ENCODE measurements at regions not wholly inside any gene's neighbourhood (a gene's known extent, or its start where the extent isn't known, plus 50 kb on each side); places are given as distances from the start of the nearest gene placed in this dataset.

DNA sequence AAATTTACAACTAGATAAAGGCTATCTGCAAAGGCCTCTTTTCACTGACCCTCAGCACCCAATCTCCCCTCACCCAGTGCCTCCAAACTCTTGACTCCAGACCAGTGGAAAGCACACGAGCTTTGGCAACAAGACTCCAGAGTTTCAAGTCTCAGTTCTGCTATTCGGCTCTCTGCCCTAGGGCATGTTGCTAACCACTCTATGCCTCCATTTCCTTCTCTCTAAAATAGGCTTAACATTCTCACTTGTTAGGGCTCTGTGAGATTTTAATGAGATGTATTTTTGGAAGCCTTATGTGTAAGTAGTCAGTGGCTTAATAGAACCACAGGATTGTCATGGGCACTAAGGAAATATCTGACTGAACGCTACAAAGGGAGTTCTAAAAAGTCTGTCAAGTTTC lies 116.5 kb upstream of the IQCM start:
- Histone ChIP-seq H3K9me2 (replicated peaks; ENCODE audit: low read depth, low read length) (peaks cover 6% of the 10 kb centered on the region; the same call in 1 of the 2 replicates), H3K79me2 (ENCODE audit: insufficient read depth, low read length) (no peaks in the 10 kb centered on the region), H3K27me3 (ENCODE audit: insufficient read depth, low read length, poor library complexity, severe bottlenecking) (no peaks in the 10 kb centered on the region), H3K4me3 (ENCODE audit: low read length, poor library complexity, severe bottlenecking) (no peak overlapping the region), H3K4me1 (ENCODE audit: insufficient read depth, low read length, poor library complexity, severe bottlenecking) (no peaks in the 10 kb centered on the region), H3K36me3 (ENCODE audit: insufficient read depth, low read length) (no peaks in the 10 kb centered on the region), H2AFZ (ENCODE audit: low read length) (no peak overlapping the region), H3F3A (ENCODE audit: low read depth) (no peaks in the 10 kb centered on the region), H3K4me2 (ENCODE audit: low read depth, low read length, poor library complexity, severe bottlenecking) (no peak overlapping the region), H4K20me1 (ENCODE audit: insufficient read depth, low read length, poor library complexity, severe bottlenecking) (no peaks in the 10 kb centered on the region), H3K9me3 (ENCODE audit: insufficient read depth, low read depth, low read length) (no peaks in the 10 kb centered on the region), H3K9ac (ENCODE audit: low read depth, low read length, poor library complexity, severe bottlenecking) (no peak overlapping the region)
- TF ChIP-seq, protein P1, sequence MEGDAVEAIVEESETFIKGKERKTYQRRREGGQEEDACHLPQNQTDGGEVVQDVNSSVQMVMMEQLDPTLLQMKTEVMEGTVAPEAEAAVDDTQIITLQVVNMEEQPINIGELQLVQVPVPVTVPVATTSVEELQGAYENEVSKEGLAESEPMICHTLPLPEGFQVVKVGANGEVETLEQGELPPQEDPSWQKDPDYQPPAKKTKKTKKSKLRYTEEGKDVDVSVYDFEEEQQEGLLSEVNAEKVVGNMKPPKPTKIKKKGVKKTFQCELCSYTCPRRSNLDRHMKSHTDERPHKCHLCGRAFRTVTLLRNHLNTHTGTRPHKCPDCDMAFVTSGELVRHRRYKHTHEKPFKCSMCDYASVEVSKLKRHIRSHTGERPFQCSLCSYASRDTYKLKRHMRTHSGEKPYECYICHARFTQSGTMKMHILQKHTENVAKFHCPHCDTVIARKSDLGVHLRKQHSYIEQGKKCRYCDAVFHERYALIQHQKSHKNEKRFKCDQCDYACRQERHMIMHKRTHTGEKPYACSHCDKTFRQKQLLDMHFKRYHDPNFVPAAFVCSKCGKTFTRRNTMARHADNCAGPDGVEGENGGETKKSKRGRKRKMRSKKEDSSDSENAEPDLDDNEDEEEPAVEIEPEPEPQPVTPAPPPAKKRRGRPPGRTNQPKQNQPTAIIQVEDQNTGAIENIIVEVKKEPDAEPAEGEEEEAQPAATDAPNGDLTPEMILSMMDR (conservative IDR thresholded peaks at IDR 0.05; ENCODE audit: low read length): no peak
- no peak for TF ChIP-seq EZH2phosphoT487 (IDR thresholded peaks at IDR 0.05; ENCODE audit: borderline replicate concordance)

DNA sequence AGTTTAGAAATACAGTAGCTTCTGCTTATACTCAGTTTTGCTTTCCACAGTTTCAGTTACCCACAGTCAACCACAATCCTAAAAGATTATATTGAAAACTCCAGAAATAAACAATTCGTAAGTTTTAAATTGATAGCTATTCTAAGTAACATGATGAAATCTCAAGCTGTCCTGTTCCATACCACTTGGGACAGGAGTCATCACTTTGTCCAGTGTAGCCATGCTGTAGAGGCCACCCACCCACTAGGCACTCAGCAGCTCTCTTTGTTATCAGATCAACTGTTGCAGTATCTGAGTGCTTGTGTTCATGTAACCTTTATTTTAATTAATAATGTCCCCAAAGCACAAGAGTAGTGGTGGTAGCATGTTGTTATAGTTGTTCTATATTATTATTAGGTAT lies 117.5 kb upstream of the IQCM start:
- no peak overlapping the region for H3K9ac ChIP-seq (ENCODE audit: low read depth, low read length, poor library complexity, severe bottlenecking)
- no peaks in the 10 kb centered on the region for H3K79me2 ChIP-seq (ENCODE audit: insufficient read depth, low read length)
- no peaks in the 10 kb centered on the region for H4K20me1 ChIP-seq (ENCODE audit: insufficient read depth, low read length, poor library complexity, severe bottlenecking)
- no peaks in the 10 kb centered on the region for H3F3A ChIP-seq (ENCODE audit: low read depth)
- no peak overlapping the region for H2AFZ ChIP-seq (ENCODE audit: low read length)
- H3K4me3 ChIP-seq (ENCODE audit: low read length, poor library complexity, severe bottlenecking): no peak overlapping the region
- H3K9me2 ChIP-seq (replicated peaks; ENCODE audit: low read depth, low read length): peaks cover 6% of the 10 kb centered on the region; the same call in 1 of the 2 replicates
- no peaks in the 10 kb centered on the region for H3K36me3 ChIP-seq (ENCODE audit: insufficient read depth, low read length)
- H3K27me3 ChIP-seq (ENCODE audit: insufficient read depth, low read length, poor library complexity, severe bottlenecking): no peaks in the 10 kb centered on the region
- H3K9me3 ChIP-seq (ENCODE audit: insufficient read depth, low read depth, low read length): no peaks in the 10 kb centered on the region
- H3K4me1 ChIP-seq (ENCODE audit: insufficient read depth, low read length, poor library complexity, severe bottlenecking): no peaks in the 10 kb centered on the region
- TF ChIP-seq EZH2phosphoT487 (IDR thresholded peaks at IDR 0.05; ENCODE audit: borderline replicate concordance): no peak
- TF ChIP-seq, protein P1 (conservative IDR thresholded peaks at IDR 0.05; ENCODE audit: low read length): no peak
- H3K4me2 ChIP-seq (ENCODE audit: low read depth, low read length, poor library complexity, severe bottlenecking): no peak overlapping the region

DNA sequence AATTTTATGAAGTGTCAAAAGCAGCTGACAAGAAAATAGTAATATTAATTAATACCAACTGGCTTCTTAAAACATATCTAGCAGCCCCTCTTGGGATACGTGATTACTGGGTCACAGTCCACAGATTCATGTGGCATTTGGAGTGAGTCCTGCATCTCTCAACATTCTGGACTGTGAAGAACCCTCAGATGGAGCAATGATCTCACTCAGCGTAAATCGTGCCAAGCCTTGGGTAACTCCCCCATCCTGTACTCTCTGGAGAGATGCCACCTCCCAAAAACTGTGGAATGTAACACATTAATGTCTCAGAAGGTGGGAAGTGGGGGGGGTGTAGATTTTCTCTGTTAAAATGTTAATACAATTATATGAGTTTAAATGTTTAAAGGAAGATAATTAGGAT lies 118.2 kb upstream of the IQCM start:
- Histone ChIP-seq H3K9ac (ENCODE audit: low read depth, low read length, poor library complexity, severe bottlenecking) (no peak overlapping the region), H3F3A (ENCODE audit: low read depth) (no peaks in the 10 kb centered on the region), H3K79me2 (ENCODE audit: insufficient read depth, low read length) (no peaks in the 10 kb centered on the region), H2AFZ (ENCODE audit: low read length) (no peak overlapping the region), H3K4me3 (ENCODE audit: low read length, poor library complexity, severe bottlenecking) (no peak overlapping the region), H3K27me3 (ENCODE audit: insufficient read depth, low read length, poor library complexity, severe bottlenecking) (no peaks in the 10 kb centered on the region), H3K4me2 (ENCODE audit: low read depth, low read length, poor library complexity, severe bottlenecking) (no peak overlapping the region), H3K4me1 (ENCODE audit: insufficient read depth, low read length, poor library complexity, severe bottlenecking) (no peaks in the 10 kb centered on the region), H3K9me3 (ENCODE audit: insufficient read depth, low read depth, low read length) (no peaks in the 10 kb centered on the region), H3K36me3 (ENCODE audit: insufficient read depth, low read length) (no peaks in the 10 kb centered on the region), H3K9me2 (replicated peaks; ENCODE audit: low read depth, low read length) (peaks cover 6% of the 10 kb centered on the region; the same call in 1 of the 2 replicates), H4K20me1 (ENCODE audit: insufficient read depth, low read length, poor library complexity, severe bottlenecking) (no peaks in the 10 kb centered on the region)
- TF ChIP-seq EZH2phosphoT487 (IDR thresholded peaks at IDR 0.05; ENCODE audit: borderline replicate concordance): no peak
- TF ChIP-seq, protein P1 (conservative IDR thresholded peaks at IDR 0.05; ENCODE audit: low read length): no peak
